Esophagus squamous epithelium (tissue), 4 donors: ENCODE measurements at regions not wholly inside any gene's neighbourhood (a gene's known extent, or its start where the extent isn't known, plus 50 kb on each side); places are given as distances from the start of the nearest gene placed in this dataset.

Source experiments
- POLR2A ChIP-seq, 4 donors: fragments of 450-650 bp; IDR thresholded peaks; one replicate each; pipeline ENCODE4 v1.6.1; 2017; ENCODE audit warnings: antibody characterized with exemption in 4 of 4, mild to moderate bottlenecking in 4 of 4, moderate library complexity in 3 of 4
- TF ChIP-seq, protein P1 (sequence below), 6 experiments: fragments of 450-650 bp in 4 of 6; fragments of 200-600 bp in 2 of 6; sonication (generic) in 2 of 6; IDR thresholded peaks; one replicate each; pipeline ENCODE4 v1.5.1; 2016 to 2019; ENCODE audit warnings: antibody characterized with exemption in 6 of 6, mild to moderate bottlenecking in 4 of 6, moderate library complexity in 4 of 6

- TF ChIP-seq, protein P1, sequence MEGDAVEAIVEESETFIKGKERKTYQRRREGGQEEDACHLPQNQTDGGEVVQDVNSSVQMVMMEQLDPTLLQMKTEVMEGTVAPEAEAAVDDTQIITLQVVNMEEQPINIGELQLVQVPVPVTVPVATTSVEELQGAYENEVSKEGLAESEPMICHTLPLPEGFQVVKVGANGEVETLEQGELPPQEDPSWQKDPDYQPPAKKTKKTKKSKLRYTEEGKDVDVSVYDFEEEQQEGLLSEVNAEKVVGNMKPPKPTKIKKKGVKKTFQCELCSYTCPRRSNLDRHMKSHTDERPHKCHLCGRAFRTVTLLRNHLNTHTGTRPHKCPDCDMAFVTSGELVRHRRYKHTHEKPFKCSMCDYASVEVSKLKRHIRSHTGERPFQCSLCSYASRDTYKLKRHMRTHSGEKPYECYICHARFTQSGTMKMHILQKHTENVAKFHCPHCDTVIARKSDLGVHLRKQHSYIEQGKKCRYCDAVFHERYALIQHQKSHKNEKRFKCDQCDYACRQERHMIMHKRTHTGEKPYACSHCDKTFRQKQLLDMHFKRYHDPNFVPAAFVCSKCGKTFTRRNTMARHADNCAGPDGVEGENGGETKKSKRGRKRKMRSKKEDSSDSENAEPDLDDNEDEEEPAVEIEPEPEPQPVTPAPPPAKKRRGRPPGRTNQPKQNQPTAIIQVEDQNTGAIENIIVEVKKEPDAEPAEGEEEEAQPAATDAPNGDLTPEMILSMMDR (IDR thresholded peaks at IDR 0.05), result no peak
- TF ChIP-seq POLR2A (IDR thresholded peaks at IDR 0.05), result no peak
Observed at GRCh38 chr5:113939988-113940387, 421.9 kb upstream of the KCNN2 start.
